Head of caudate nucleus (tissue), 42 donors: ENCODE measurements at regions not wholly inside any gene's neighbourhood (a gene's known extent, or its start where the extent isn't known, plus 50 kb on each side); places are given as distances from the start of the nearest gene placed in this dataset.
A peak's percentile ranks its signal among the peaks of the same experiment; 100 is the strongest.
"Not testable (repeated sequence)": the region's sequence is repeated elsewhere in the genome, so short reads cannot be mapped to it uniquely, and the experiment has no call there.

Experiments
- DNase-seq, 42 donors: peaks; one replicate each; pipeline versions ENCODE4 v3.0.0 to v3.0.0-alpha.2; 2020 to 2021; ENCODE audit warnings: mixed read lengths in 7 of 42
- intact Hi-C: fragments of 100-400 bp; cut with DNase I; formaldehyde crosslinking; loops from one replicate; pipeline ENCODE4 v1.15.0; 2022

DNA sequence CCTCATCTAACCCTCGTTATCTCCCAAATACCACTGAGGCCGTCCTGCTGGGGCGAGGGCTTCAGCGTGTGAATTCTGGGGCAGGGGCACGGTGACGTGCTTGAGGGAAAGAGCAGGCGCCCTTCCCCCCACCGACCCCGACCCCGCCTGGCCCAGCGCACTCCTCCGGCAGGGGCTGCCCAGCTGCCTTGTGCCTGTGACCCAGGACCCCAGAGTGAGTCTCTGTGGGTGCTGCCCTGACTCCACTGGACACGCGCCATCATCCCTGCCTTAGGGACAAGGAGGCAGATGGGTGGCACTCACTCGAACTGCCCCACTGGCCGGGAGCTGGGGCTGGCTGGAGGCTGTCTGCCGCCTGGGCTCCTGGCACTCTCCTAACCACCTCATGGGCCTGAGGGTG is 136.2 kb upstream of the LPCAT1 start:
- intact Hi-C loops, result no loop called here
- peak in 9 of 42 donors; percentile 0 to 36 (median 9) for DNase-seq

GRCh38 chr5:1659100-1659981 is 135.6 kb upstream of the LPCAT1 start:
- intact Hi-C loops, result no loop called here
- DNase-seq, result peak in 7 of 42 donors; percentile 0 to 32 (median 22)

DNA sequence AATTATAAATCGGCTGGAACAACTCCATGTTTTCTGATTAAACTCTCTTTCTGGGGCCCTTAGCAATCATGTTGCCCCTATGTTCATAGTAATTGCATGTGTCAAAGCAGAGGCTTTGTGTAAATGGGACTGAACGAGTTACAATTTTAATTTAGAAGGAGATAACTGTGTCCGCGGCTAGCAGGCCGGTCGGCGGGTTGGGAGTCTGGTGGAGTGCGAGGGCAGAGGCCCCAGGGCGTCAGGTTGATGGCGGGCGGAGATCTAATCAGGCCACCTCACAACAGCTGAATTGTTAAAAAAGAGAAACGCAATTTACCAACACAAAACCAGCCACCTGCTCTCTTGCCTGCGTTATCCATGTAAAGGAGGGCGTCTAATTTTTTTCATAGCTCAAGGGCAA is 134.9 kb upstream of the LPCAT1 start:
- intact Hi-C loops, result no loop called here
- peak in 7 of 42 donors; percentile 0 to 40 (median 25) for DNase-seq

DNA sequence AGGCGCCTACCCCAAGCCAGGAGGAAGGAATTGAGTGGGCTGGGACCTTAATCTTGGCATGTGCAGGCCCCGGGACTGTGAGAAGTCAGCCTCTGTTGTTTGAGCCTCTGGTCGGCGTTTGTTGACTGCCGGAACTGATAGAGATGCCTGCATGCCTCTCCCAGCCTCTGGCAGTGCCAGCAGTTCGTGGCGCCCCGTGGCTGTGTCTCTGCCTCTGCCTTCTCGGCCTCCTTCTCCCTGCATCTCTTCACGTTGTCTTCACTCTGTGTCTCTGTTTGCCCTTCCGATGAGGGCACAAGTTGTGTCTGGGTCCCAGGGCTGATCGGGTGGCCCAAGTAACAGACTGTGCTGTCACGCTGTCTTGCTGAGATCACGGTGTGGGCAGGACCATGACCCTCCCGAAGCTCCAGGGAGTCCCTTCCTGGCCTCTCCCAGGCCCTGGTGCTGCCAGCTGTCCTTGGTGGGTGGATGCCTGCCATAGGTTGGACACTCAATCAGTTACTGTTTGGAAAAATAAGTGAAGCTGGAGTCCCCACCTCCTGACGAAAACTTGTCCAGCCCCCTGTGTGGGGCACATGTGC is 133.5 kb upstream of the LPCAT1 start:
- intact Hi-C loops, result no loop called here
- peak in 14 of 42 donors; percentile 3 to 33 (median 8) for DNase-seq

DNA sequence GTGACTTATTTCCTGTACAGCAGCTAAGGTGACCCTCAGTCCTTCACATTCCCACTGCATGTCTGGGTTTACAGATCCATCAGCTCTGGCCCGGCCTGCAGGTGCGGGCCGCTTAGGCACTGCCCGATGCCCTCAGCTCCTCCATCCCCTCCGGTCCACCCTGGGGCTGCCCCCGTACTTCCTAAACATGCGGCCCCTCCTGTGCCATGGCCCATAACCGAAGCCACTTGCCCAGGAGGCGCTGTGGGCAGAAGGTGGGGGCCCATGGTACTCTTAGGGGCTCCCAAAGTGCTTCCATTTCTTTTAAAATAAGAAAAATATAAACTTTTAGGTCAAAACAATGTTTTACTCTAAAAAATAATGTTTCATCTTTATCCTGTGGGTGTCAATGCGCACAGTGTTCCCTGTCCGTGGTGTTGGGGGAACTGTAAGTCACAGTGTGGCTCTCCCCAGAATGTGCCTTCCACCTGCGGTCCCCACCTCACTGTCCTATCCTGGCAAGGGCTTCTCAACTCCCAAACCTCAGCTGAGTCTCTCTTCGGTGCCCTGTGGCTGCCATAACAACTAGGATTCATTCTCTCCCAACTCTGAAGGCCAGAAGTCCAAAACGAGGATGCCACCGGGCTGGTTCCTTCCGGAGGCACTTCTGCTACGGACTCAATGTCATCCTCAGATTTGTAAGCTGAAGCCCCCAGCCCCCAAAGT is 132.7 kb upstream of the LPCAT1 start:
- DNase-seq, result peak in 10 of 42 donors; percentile 3 to 37 (median 20)
- intact Hi-C loops, result no loop called here

GRCh38 chr5:1655496-1656270 is 131.9 kb upstream of the LPCAT1 start:
- intact Hi-C loops, result no loop called here

GRCh38 chr5:1654786-1655495 is 131.2 kb upstream of the LPCAT1 start:
- DNase-seq, result peak in 6 of 42 donors; percentile 2 to 37 (median 17)
- intact Hi-C loops, result no loop called here

More at GRCh38 chr5:1655496-1656270, 131.9 kb upstream of the LPCAT1 start:
- DNase-seq, result peak in 13 of 42 donors; percentile 1 to 36 (median 14)

- peak in 19 of 42 donors; percentile 8 to 71 (median 36) for DNase-seq
- intact Hi-C loops, result not testable (repeated sequence)
These were observed 130.2 kb upstream of the LPCAT1 start for GRCh38 chr5:1653698-1654651.

- intact Hi-C loops, result no loop called here
- peak in 22 of 42 donors; percentile 13 to 70 (median 39) for DNase-seq
These were observed 129.3 kb upstream of the LPCAT1 start for GRCh38 chr5:1652873-1653697.

GRCh38 chr5:1651971-1652872 is 128.5 kb upstream of the LPCAT1 start:
- intact Hi-C loops, result no loop called here

GRCh38 chr5:1651250-1651649 is 127.5 kb upstream of the LPCAT1 start:
- intact Hi-C loops, result no loop called here
- peak in 1 of 42 donors; percentile 4 for DNase-seq

More at GRCh38 chr5:1651971-1652872, 128.5 kb upstream of the LPCAT1 start:
- peak in 5 of 42 donors; percentile 5 to 26 (median 10) for DNase-seq

DNA sequence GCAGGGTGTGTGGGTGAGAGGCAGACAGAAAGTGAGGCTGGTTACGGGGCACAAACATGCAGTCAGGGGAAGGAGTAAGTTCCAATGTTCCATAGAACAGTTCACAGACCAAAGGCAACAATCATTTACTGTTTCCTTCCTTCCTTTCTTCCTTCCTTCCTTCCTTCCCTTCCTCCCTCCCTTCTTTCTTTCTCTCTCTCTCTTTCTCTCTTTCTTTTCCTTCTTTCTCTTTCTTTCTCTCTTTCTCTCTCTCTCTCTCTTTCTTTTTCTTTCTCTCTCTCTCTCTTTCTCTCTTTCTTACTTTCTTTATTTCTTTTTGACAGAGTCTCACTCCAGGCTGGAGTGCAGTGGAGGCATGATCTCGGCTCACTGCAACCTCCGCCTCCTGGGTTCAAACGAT is 125.8 kb upstream of the LPCAT1 start:
- intact Hi-C loops, result loop anchor here (10.0 kb wide), 2 partner anchors 305 to 485 kb away; partner anchors contain the start of gene CLPTM1L
- DNase-seq, result no peak

- intact Hi-C loops, result loop anchor here (10.0 kb wide), 2 partner anchors 304 to 484 kb away; partner anchors contain the start of gene CLPTM1L
- no peak for DNase-seq
These were observed 125.0 kb upstream of the LPCAT1 start for GRCh38 chr5:1648806-1649205.

DNA sequence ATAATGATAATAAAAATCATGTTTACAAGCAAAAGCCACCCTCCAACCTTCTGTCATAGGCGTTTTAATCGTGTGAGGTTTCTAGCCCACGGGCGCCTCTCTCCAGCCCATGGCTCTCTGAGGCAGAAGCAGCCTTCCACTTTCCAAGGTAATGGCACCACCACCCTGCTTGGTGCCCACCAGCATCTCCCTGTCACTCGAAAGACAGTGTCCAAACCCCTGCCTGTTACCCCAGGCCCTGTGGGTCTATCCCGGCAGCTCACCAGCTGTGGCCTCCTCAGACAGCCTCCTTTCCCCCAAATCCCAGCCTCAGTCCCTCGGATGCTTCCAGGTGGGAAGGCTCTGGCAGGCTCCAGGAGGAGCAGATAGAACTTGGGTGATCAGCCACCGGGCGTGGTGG is 123.8 kb upstream of the LPCAT1 start:
- peak in 2 of 42 donors; percentile 3 to 10 for DNase-seq
- intact Hi-C loops, result loop anchor here (10.0 kb wide), 2 partner anchors 303 to 483 kb away; partner anchors contain the start of gene CLPTM1L
